ENCODE measurements at regions not wholly inside any gene's neighbourhood (a gene's known extent, or its start where the extent isn't known, plus 50 kb on each side); places are given as distances from the start of the nearest gene placed in this dataset.

- TF ChIP-seq POLR2A (IDR thresholded peaks at IDR 0.05; ENCODE audit: borderline replicate concordance, extremely low read depth, insufficient read depth, insufficient read length) (no peak), CTCF (IDR thresholded peaks at IDR 0.05 in 2 of 3, conservative IDR thresholded peaks at IDR 0.05 in 1 of 3; ENCODE audit: borderline replicate concordance in 1 of 3, insufficient read depth in 1 of 3, low read depth in 2 of 3, low read length in 2 of 3) (no peak), EZH2phosphoT487 (IDR thresholded peaks at IDR 0.05; ENCODE audit: borderline replicate concordance) (no peak), RAD21 (IDR thresholded peaks at IDR 0.05; ENCODE audit: low read depth) (no peak)
Observed at GRCh38 chr13:72127031-72127430, 260.0 kb upstream of the DACH1 start.
